C1 segment of cervical spinal cord (tissue), 14 donors: ENCODE measurements at regions not wholly inside any gene's neighbourhood (a gene's known extent, or its start where the extent isn't known, plus 50 kb on each side); places are given as distances from the start of the nearest gene placed in this dataset.
"Not testable (repeated sequence)": the region's sequence is repeated elsewhere in the genome, so short reads cannot be mapped to it uniquely, and the experiment has no call there.

Experiments
- DNase-seq, 14 donors: peaks; one replicate each; lab custom pipeline; 2025; lab: John Stamatoyannopoulos, UW

- no peak for DNase-seq
These were observed 1129.5 kb downstream of the EPHA7 start for GRCh38 chr6:92289831-92290230.

GRCh38 chr6:92281571-92282076 lies 1137.7 kb downstream of the EPHA7 start:
- no peak for DNase-seq

DNA sequence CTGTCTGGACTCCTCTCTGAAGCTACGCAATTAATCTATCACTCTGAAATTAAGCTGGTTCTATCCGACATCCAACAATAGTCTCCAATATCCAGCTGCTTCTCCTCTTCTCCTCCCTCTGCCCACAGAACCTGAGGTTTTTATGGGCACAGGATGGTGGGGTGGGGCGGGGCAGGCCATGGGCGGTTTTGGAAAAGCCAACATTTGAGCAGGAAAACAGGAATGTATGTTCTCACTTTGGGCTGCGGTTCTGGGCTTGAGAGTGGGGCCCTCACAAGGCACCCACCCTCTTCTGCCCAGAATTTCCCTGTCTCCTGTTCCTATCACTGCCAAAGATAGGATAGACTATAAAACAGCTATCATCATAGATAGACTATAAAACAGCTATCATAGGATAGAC lies 1144.2 kb downstream of the EPHA7 start:
- no peak for DNase-seq

DNA sequence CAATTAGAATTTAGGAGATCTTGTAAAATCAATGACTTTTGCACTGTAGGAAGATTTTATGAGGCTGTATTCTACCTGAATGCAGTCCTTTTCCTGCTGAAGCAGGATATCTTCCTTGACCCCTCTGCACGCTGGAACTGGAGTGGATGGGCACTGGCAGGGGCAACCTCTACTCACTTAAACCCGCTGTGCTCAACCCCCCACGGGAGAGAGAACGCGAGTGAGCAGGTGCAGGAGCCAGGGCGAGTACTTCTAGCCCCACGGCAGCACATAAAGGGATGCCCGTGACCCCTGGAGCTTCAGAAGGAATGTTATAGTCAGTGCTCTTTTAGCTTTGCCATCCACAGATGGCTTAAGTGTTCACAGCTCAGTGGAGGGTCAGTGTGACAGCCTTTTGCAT lies 1144.8 kb downstream of the EPHA7 start:
- DNase-seq, result no peak

- no peak for DNase-seq
These were observed 1145.7 kb downstream of the EPHA7 start for GRCh38 chr6:92273694-92274093.

DNA sequence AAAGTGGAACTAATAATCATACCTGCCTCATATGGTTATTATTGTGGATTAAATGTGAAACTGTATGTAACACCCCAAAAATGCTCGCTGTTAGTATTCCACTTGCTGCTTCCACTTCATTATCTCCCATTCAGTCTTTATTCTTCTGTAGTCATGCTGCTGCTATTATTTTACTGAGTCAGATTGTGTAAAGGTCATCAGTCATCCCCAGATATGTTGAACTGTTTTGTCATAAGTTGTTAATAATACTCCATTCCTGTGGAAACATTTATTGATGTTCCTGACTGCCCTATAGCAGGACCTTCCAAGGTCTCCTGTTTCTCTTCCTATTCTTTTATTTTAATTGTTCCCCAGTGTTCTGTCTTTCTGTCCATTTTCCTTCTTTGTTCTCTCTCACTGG lies 1148.3 kb downstream of the EPHA7 start:
- no peak for DNase-seq

- no peak for DNase-seq
These were observed 1149.0 kb downstream of the EPHA7 start for GRCh38 chr6:92270365-92270764.

DNA sequence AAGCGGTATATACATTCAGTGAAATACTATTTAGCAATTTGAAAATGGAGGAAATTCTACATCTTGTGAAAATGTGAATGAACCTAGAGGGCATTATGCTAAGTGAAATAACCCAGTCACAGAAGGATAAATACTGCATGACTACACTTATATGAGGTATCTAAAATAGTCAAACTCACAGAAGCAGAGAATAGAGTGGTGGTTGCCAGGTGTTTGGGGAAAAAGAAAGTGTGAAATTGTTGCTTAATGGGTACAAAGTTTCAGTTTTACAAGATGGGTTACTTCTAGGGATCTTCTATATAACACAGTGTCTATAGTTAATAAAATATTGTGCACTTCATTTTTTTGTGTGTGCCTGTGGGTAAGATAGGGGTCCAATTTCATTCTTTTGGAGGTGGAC lies 1152.0 kb downstream of the EPHA7 start:
- DNase-seq, result no peak

DNA sequence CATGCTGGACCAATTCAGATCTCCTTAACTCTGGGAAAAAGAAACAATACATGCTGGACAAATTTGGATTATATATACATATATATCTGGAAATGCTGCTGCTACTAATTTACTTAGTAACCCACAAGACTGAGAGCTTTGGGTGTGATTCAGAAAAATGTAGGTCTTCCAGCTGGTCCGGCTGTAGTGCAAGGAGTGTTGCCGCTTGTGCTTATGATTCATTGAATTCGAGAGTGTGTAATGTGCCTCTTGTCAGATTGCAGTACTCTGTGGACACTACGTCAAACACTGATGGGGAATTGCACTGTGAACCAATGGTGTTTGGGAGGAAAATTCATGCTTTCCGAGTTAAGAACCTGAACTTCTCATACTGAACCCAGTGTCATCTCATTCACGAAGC lies 1155.5 kb downstream of the EPHA7 start:
- DNase-seq, result no peak

DNA sequence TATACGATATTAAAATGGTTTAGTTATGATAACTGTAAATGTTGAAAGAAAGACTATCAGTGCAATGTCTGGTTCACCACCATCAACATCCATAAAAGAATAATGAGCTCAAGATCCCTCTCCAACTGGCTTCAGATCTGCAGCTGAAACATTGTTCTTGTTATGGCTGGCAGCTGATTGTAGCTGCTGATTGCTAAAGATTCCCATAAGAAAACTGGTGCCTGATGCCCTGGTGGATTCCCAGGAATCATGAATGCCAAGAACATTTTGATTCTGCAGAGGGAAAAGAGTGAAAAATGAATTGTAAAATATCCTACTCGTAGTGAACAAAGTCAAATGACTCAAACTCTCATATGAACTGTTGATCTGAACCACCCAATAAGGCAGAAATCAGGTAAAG lies 1160.2 kb downstream of the EPHA7 start:
- no peak for DNase-seq

- no peak for DNase-seq
These were observed 1176.0 kb downstream of the EPHA7 start for GRCh38 chr6:92243315-92243714.

- DNase-seq, result no peak
These were observed 1188.1 kb downstream of the EPHA7 start for GRCh38 chr6:92231171-92231701.

- not testable (repeated sequence) for DNase-seq
These were observed 1199.4 kb downstream of the EPHA7 start for GRCh38 chr6:92219987-92220386.

DNA sequence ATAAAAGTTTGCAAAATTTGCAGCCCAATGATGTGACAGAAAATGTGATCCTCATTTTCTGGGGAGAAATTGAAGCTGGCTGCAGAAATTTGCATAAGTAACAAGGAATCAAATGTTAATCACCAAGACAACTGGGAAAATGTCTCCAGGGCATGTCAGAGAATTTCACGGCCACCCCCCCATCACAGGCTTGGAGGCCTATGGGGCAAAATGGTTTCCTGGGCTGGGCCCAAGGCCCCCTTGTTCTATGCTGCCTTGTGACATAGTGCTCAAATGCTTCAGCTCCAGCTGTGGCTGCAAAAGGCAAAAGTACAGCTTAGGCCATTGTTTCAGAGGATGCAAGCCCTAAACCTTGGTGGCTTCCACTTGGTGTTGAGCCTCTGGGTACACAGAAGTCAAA lies 1202.6 kb downstream of the EPHA7 start:
- DNase-seq, result no peak

DNA sequence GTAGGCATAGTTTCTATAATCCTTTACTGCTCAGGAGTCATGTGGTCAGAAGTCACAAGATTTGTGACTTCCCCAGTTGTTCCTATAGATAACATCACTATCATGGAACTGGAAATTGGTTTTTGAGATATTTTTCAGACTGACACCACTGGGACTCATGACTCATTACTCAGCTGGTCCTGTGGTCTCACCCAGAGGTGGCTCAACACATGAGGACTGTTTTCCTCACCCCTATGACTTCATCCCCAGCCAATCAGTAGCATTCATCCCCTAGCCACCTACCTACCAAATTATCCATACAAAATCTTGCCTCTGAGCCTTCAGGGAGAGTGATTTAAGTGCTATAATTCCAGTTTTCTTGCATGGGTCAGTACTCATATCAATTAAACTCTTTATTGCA lies 1217.7 kb downstream of the EPHA7 start:
- no peak for DNase-seq

- DNase-seq, result no peak
These were observed 1223.0 kb downstream of the EPHA7 start for GRCh38 chr6:92196325-92196724.

- no peak for DNase-seq
These were observed 1223.6 kb downstream of the EPHA7 start for GRCh38 chr6:92195796-92196195.

- DNase-seq, result no peak
These were observed 1231.3 kb downstream of the EPHA7 start for GRCh38 chr6:92188016-92188415.

- DNase-seq, result no peak
These were observed 1234.4 kb downstream of the EPHA7 start for GRCh38 chr6:92184933-92185332.

- DNase-seq, result no peak
These were observed 1238.0 kb downstream of the EPHA7 start for GRCh38 chr6:92181347-92181746.

- DNase-seq, result no peak
These were observed 1239.3 kb downstream of the EPHA7 start for GRCh38 chr6:92180090-92180489.

- no peak for DNase-seq
These were observed 1242.7 kb downstream of the EPHA7 start for GRCh38 chr6:92176666-92177065.

GRCh38 chr6:92174398-92175073 lies 1244.8 kb downstream of the EPHA7 start:
- no peak for DNase-seq

DNA sequence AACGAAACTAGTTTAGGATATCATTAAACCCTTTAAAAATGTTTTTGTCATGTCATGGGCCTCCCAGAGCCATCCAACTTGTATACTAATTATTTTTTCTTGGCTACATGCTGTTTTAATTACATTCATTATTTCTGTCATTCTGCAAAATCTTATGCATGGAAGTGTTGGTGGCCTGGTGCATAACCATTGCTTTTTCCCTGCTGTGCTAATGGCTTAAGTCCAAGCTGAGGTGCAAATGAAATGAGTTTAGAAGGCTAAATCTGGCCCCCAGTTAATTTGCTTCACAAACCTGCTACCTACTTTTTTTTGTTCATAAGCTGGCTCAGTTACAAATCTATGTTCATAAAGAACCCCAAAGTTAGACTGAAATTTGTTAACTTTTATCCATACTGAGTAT lies 1249.9 kb downstream of the EPHA7 start:
- peak in 1 of 14 donors; percentile 0 for DNase-seq
